A673 (cell line): ENCODE measurements at regions not wholly inside any gene's neighbourhood (a gene's known extent, or its start where the extent isn't known, plus 50 kb on each side); places are given as distances from the start of the nearest gene placed in this dataset.

ENCODE experiments used
- EZH2 ChIP-seq: fragments of 200-600 bp; sonication (generic); IDR thresholded peaks from 2 replicates; pipeline ENCODE4 v1.6.1; 2017; ENCODE audit warnings: borderline replicate concordance, low read depth, mild to moderate bottlenecking, mixed read lengths, antibody characterized with exemption, low read length; ENCODE audit not compliant: poor library complexity, severe bottlenecking
- TF ChIP-seq, protein P1 (sequence below): fragments of 300-800, 200-600 bp; sonication (generic); conservative IDR thresholded peaks from 2 replicates; pipeline ENCODE4 v1.5.1; 2017; ENCODE audit warnings: low read depth, mild to moderate bottlenecking, antibody characterized with exemption, low read length, moderate library complexity, mixed read lengths

GRCh38 chr1:29591601-29592260, 355.4 kb downstream of the PTPRU start:
- TF ChIP-seq, protein P1, sequence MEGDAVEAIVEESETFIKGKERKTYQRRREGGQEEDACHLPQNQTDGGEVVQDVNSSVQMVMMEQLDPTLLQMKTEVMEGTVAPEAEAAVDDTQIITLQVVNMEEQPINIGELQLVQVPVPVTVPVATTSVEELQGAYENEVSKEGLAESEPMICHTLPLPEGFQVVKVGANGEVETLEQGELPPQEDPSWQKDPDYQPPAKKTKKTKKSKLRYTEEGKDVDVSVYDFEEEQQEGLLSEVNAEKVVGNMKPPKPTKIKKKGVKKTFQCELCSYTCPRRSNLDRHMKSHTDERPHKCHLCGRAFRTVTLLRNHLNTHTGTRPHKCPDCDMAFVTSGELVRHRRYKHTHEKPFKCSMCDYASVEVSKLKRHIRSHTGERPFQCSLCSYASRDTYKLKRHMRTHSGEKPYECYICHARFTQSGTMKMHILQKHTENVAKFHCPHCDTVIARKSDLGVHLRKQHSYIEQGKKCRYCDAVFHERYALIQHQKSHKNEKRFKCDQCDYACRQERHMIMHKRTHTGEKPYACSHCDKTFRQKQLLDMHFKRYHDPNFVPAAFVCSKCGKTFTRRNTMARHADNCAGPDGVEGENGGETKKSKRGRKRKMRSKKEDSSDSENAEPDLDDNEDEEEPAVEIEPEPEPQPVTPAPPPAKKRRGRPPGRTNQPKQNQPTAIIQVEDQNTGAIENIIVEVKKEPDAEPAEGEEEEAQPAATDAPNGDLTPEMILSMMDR: no peak
- no peak for TF ChIP-seq EZH2
